Sigmoid colon (tissue), 6 donors: ENCODE measurements at regions not wholly inside any gene's neighbourhood (a gene's known extent, or its start where the extent isn't known, plus 50 kb on each side); places are given as distances from the start of the nearest gene placed in this dataset.

Source experiments
- DNase-seq: peaks from one replicate; pipeline ENCODE4 v3.0.0-alpha.2; 2019
- H3K27ac ChIP-seq, 4 donors: fragments of 200-600 bp; sonication (generic); one replicate each; pipeline ENCODE4 v1.5.1; 2016 to 2019; ENCODE audit warnings: mild to moderate bottlenecking in 1 of 4
- H3K27me3 ChIP-seq, 3 donors: fragments of 200-600 bp; sonication (generic); one replicate each; pipeline ENCODE4 v1.5.1; 2019; ENCODE audit warnings: mild to moderate bottlenecking in 1 of 3
- H3K36me3 ChIP-seq, 4 donors: fragments of 200-600 bp; sonication (generic); one replicate each; pipeline ENCODE4 v1.5.1; 2016 to 2019
- H3K4me1 ChIP-seq, 4 donors: fragments of 200-600 bp; sonication (generic); one replicate each; pipeline ENCODE4 v1.5.1; 2017 to 2019
- H3K4me3 ChIP-seq, 4 donors: fragments of 200-600 bp; sonication (generic); one replicate each; pipeline ENCODE4 v1.5.1; 2017 to 2019; ENCODE audit warnings: mild to moderate bottlenecking in 2 of 4, moderate library complexity in 1 of 4
- H3K9me3 ChIP-seq, 4 donors: fragments of 200-600 bp in 3 of 4; sonication (generic) in 3 of 4; one replicate each; pipeline versions ENCODE4 v1.5.1 to v1.6.1; 2013 to 2019
- CTCF ChIP-seq, 4 experiments: fragments of 450-650 bp in 3 of 4; fragments of 200-600 bp in 1 of 4; IDR thresholded peaks; one replicate each; pipeline ENCODE4 v1.5.1; 2016 to 2019; ENCODE audit warnings: antibody characterized with exemption in 4 of 4, mild to moderate bottlenecking in 3 of 4, moderate library complexity in 2 of 4
- EP300 ChIP-seq, 4 donors: sonication (generic); formaldehyde crosslinking; IDR thresholded peaks; one replicate each; pipeline ENCODE4 v1.6.1; 2017; ENCODE audit warnings: antibody characterized with exemption in 4 of 4
- POLR2A ChIP-seq, 2 donors: fragments of 450-650 bp; IDR thresholded peaks; one replicate each; pipeline ENCODE4 v1.6.1; 2016; ENCODE audit warnings: antibody characterized with exemption in 2 of 2, mild to moderate bottlenecking in 2 of 2, moderate library complexity in 2 of 2
- POLR2AphosphoS5 ChIP-seq, 4 donors: sonication (generic); formaldehyde crosslinking; IDR thresholded peaks; one replicate each; pipeline ENCODE4 v1.6.1; 2017; ENCODE audit warnings: antibody characterized with exemption in 4 of 4
- WGBS, 2 donors: extraction: QIAGEN DNeasy Blood & Tissue Kit; methylation state at CpG; one replicate each; pipeline ENCODE4 v1.1.7; 2013; 5-methylcytosine and 5-hydroxymethylcytosine counted together
- intact Hi-C: fragments of 100-400 bp; cut with DNase I; formaldehyde crosslinking; loops from one replicate; pipeline ENCODE4 v1.15.1; 2023
- donor health status: healthy with polysubstance abuse.
- donor health status: healthy.

- 87 to 93% methylated on average over 3 of the region's 3 CpGs for WGBS, 2 donors
- Histone ChIP-seq H3K4me1 (peaks cover 0 to 5% (median 4%) of the 10 kb centered on the region in 4 donors), H3K36me3 (no peaks in the 10 kb centered on the region), H3K27ac (no peak overlapping the region), H3K4me3 (no peak overlapping the region), H3K27me3 (no peaks in the 10 kb centered on the region), H3K9me3 (no peaks in the 10 kb centered on the region)
- DNase-seq: no peak
- intact Hi-C loops: no loop called here
- TF ChIP-seq EP300 (IDR thresholded peaks at IDR 0.05) (no peak), POLR2AphosphoS5 (IDR thresholded peaks at IDR 0.05) (no peak), CTCF (IDR thresholded peaks at IDR 0.05) (no peak), POLR2A (IDR thresholded peaks at IDR 0.05) (no peak)
Measured at GRCh38 chr3:160170409-160171370, 54.5 kb upstream of the C3orf80 start.

- Histone ChIP-seq H3K27me3 (no peaks in the 10 kb centered on the region), H3K27ac (no peak overlapping the region), H3K36me3 (no peaks in the 10 kb centered on the region), H3K9me3 (no peaks in the 10 kb centered on the region), H3K4me3 (no peak overlapping the region), H3K4me1 (peaks cover 0 to 5% (median 4%) of the 10 kb centered on the region in 4 donors)
- intact Hi-C loops: no loop called here
- TF ChIP-seq POLR2A (IDR thresholded peaks at IDR 0.05) (no peak), POLR2AphosphoS5 (IDR thresholded peaks at IDR 0.05) (no peak), CTCF (IDR thresholded peaks at IDR 0.05) (no peak), EP300 (IDR thresholded peaks at IDR 0.05) (no peak)
- no peak for DNase-seq
- WGBS, 2 donors: 47 to 61% methylated on average over 3 of the region's 3 CpGs
Measured at GRCh38 chr3:160171813-160172212, 53.4 kb upstream of the C3orf80 start.

- intact Hi-C loops: no loop called here
- H3K9me3 ChIP-seq: no peaks in the 10 kb centered on the region
- no peak overlapping the region for H3K4me3 ChIP-seq
- TF ChIP-seq POLR2A (IDR thresholded peaks at IDR 0.05) (no peak), EP300 (IDR thresholded peaks at IDR 0.05) (no peak)
- WGBS, 2 donors: 84 to 87% methylated on average over 2 of the region's 2 CpGs
- H3K27me3 ChIP-seq: no peaks in the 10 kb centered on the region
- no peak for DNase-seq
- no peaks in the 10 kb centered on the region for H3K36me3 ChIP-seq
- peaks cover 0 to 1% (median under 1%) of the 10 kb centered on the region in 4 donors for H3K4me1 ChIP-seq
- no peak overlapping the region for H3K27ac ChIP-seq
Measured at GRCh38 chr3:160174621-160175020, 50.6 kb upstream of the C3orf80 start.
